ENCODE measurements at regions not wholly inside any gene's neighbourhood (a gene's known extent, or its start where the extent isn't known, plus 50 kb on each side); places are given as distances from the start of the nearest gene placed in this dataset.

- TF ChIP-seq CTCF (optimal IDR thresholded peaks at IDR 0.05 in 1 of 3, IDR thresholded peaks at IDR 0.05 in 1 of 3, conservative IDR thresholded peaks at IDR 0.05 in 1 of 3; ENCODE audit: extremely low read depth in 1 of 3, insufficient read depth in 2 of 3, low read length in 3 of 3), result no peak
- TF ChIP-seq EZH2 (IDR thresholded peaks at IDR 0.05; ENCODE audit: low read length), result no peak
These were observed 291.8 kb upstream of the CHAC2 start for GRCh38 chr2:53475766-53476165.
